Panc1 (cell line): ENCODE measurements at regions not wholly inside any gene's neighbourhood (a gene's known extent, or its start where the extent isn't known, plus 50 kb on each side); places are given as distances from the start of the nearest gene placed in this dataset.

Experiments used
- ATAC-seq: fragments of 200-7000 bp; cut with Tn5 transposase; 2 replicates; pipeline ENCODE4 v1.9.1; 2020; ENCODE audit warnings: mild to moderate bottlenecking, moderate library complexity
- BruUV-seq: library from RNA; stranded (reverse); fragments of 400-500 nt; replicated peaks from 2 replicates; lab custom pipeline; 2021; lab: Mats Ljungman, UMichigan
- CTCF ChIA-PET: fragments of 300-600 bp; sonication (Branson Sonifier 250); formaldehyde crosslinking; loops from one replicate; lab custom pipeline; 2022; ENCODE audit warnings: antibody characterized with exemption; lab: Charles Lee
- POLR2A ChIA-PET: fragments of 300-600 bp; sonication (Branson Sonifier 250); formaldehyde crosslinking; loops from one replicate; lab custom pipeline; 2022; ENCODE audit warnings: antibody characterized with exemption; lab: Charles Lee
- DNase-seq: peaks from one replicate; pipeline ENCODE4 v3.0.0-alpha.2; 2010; ENCODE audit warnings: low read depth, low spot score
- H3K27ac ChIP-seq: 2 replicates; pipeline ENCODE4 v1.5.1; 2011; ENCODE audit warnings: mild to moderate bottlenecking, low read length, inconsistent platforms
- H3K27me3 ChIP-seq: fragments of 200-500 bp; sonication (Bioruptor generic); 2 replicates; pipeline ENCODE4 v1.6.0; 2014; ENCODE audit warnings: low read length, inconsistent platforms; ENCODE audit not compliant: control insufficient read depth, insufficient read depth
- H3K36me3 ChIP-seq: fragments of 200-500 bp; sonication (Bioruptor generic); 2 replicates; pipeline ENCODE4 v1.5.1; 2014; ENCODE audit warnings: inconsistent platforms, mild to moderate bottlenecking, low read length, moderate library complexity; ENCODE audit not compliant: control insufficient read depth, insufficient read depth
- H3K4me1 ChIP-seq: 2 replicates; pipeline ENCODE4 v1.5.1; 2011; ENCODE audit warnings: inconsistent platforms, mild to moderate bottlenecking, low read length, moderate library complexity; ENCODE audit not compliant: control insufficient read depth, insufficient read depth
- H3K4me3 ChIP-seq, 2 experiments: 2 replicates each; pipeline ENCODE4 v1.5.1; 2011 to 2012; ENCODE audit warnings: low read depth in 2 of 2, low read length in 2 of 2, mild to moderate bottlenecking in 2 of 2, inconsistent platforms in 1 of 2, moderate library complexity in 1 of 2
- H3K9me3 ChIP-seq: fragments of 200-500 bp; sonication (Bioruptor generic); 2 replicates; pipeline ENCODE4 v1.5.1; 2014; ENCODE audit warnings: low read depth, mild to moderate bottlenecking, inconsistent platforms, low read length, moderate library complexity; ENCODE audit not compliant: control insufficient read depth, insufficient read depth
- POLR2AphosphoS5 ChIP-seq: IDR thresholded peaks from 2 replicates; pipeline ENCODE4 v1.6.1; 2012; ENCODE audit warnings: mild to moderate bottlenecking, low read depth, low read length, moderate library complexity
- SIN3A ChIP-seq: IDR thresholded peaks from 2 replicates; pipeline ENCODE4 v1.6.1; 2012; ENCODE audit warnings: low read depth, mild to moderate bottlenecking, low read length, moderate library complexity, borderline replicate concordance; ENCODE audit not compliant: insufficient read depth
- TCF7L2 ChIP-seq: IDR thresholded peaks from 2 replicates; pipeline ENCODE4 v1.6.1; 2011; ENCODE audit warnings: mild to moderate bottlenecking, low read depth, low read length, inconsistent platforms
- in situ Hi-C: cut with HindIII; loops from 2 replicates; pipeline ENCODE4 v1.10.0; 2016; ENCODE audit warnings: low sequenced_read_pairs, low pct_unique_long_range_greater_than_20kb
- intact Hi-C: fragments of 100-400 bp; cut with micrococcal nuclease; formaldehyde crosslinking; loops from one replicate; pipeline ENCODE4 v1.10.0; 2022; ENCODE audit not compliant: unreplicated experiment
- TF ChIP-seq, protein P1 (sequence below): fragments of 450-650 bp; IDR thresholded peaks from 2 replicates; pipeline ENCODE4 v1.5.1; 2017; ENCODE audit warnings: mild to moderate bottlenecking
- TF ChIP-seq, protein P2 (sequence below), 2 experiments: IDR thresholded peaks; 2 replicates each; pipeline ENCODE4 v1.6.1; 2011 to 2012; ENCODE audit warnings: low read depth in 2 of 2, control low read depth in 1 of 2, low read length in 1 of 2, mild to moderate bottlenecking in 1 of 2, moderate library complexity in 1 of 2; ENCODE audit not compliant: insufficient read depth in 1 of 2

DNA sequence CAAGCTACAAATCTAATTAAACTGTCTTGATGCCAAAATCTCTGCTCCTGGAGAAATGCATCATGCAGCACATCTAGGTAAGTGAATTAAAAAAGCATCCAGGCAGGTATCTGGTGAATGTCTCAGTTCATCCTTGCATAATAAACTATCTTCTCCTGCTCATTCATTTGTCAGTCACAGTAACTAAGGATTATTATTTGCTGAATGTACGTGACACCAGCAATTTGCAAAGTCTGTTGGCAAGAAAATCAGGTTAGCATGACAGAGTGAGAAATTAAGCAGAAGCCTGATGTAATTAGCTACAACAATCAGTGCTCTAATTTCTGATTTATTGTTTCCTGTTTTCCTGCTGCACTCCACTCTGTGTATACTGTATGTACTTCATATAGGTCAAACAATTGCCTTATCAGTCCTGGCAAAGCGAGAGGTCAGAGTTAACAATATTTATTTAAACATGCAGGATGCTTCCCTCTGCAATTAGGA lies 213.6 kb downstream of the FBXO8 start:
- Histone ChIP-seq H3K27me3 (no peaks in the 10 kb centered on the region), H3K4me1 (no peaks in the 10 kb centered on the region), H3K27ac (no peak overlapping the region), H3K9me3 (no peaks in the 10 kb centered on the region), H3K4me3 (no peak overlapping the region), H3K36me3 (no peaks in the 10 kb centered on the region)
- POLR2A ChIA-PET = no interaction called here
- in situ Hi-C loops (no loop called here), intact Hi-C loops (no loop called here)
- ATAC-seq = no peak
- BruUV-seq = no TSS peak
- CTCF ChIA-PET = no interaction called here
- TF ChIP-seq POLR2AphosphoS5 = no peak
- no peak for TF ChIP-seq TCF7L2
- TF ChIP-seq, protein P1, sequence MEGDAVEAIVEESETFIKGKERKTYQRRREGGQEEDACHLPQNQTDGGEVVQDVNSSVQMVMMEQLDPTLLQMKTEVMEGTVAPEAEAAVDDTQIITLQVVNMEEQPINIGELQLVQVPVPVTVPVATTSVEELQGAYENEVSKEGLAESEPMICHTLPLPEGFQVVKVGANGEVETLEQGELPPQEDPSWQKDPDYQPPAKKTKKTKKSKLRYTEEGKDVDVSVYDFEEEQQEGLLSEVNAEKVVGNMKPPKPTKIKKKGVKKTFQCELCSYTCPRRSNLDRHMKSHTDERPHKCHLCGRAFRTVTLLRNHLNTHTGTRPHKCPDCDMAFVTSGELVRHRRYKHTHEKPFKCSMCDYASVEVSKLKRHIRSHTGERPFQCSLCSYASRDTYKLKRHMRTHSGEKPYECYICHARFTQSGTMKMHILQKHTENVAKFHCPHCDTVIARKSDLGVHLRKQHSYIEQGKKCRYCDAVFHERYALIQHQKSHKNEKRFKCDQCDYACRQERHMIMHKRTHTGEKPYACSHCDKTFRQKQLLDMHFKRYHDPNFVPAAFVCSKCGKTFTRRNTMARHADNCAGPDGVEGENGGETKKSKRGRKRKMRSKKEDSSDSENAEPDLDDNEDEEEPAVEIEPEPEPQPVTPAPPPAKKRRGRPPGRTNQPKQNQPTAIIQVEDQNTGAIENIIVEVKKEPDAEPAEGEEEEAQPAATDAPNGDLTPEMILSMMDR = no peak
- DNase-seq = no peak

DNA sequence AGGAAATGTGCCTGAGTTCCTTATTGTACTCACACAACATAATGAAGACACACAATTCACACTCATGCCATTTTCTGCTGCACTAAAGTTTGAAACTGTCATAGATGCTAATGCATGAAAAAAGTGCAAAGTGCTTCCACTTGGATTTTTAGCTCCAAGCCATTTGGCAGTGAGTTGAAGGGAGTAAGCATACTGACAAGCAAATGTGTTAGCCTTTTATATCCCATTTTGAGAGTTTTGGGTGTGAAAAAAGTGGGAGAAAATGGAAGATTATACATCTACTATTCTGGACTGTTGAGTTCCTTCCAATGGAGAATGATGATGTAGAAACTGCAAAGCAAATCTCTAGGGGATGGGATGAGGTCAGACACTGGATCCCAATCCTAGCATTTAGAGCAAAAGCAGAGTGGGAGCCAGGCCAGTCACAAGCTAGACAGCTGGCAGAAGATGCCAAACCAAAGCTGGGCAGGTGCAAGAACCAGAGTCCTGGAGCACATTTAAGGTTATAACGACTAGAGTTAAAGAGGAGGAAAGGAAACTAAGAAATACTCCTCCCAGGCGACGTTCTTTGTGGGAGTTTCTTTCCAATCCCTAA lies 216.8 kb downstream of the FBXO8 start:
- in situ Hi-C loops = no loop called here
- no peak overlapping the region for H3K27ac ChIP-seq

More for the DNA sequence above, 216.8 kb downstream of the FBXO8 start:
- Histone ChIP-seq H3K9me3 (no peaks in the 10 kb centered on the region), H3K27me3 (no peaks in the 10 kb centered on the region), H3K36me3 (no peaks in the 10 kb centered on the region), H3K4me3 (no peak overlapping the region), H3K4me1 (no peaks in the 10 kb centered on the region)
- intact Hi-C loops = no loop called here
- ChIA-PET CTCF (no interaction called here), POLR2A (no interaction called here)
- no peak for TF ChIP-seq SIN3A
- TF ChIP-seq, protein P1 = no peak
- TF ChIP-seq, protein P2, sequence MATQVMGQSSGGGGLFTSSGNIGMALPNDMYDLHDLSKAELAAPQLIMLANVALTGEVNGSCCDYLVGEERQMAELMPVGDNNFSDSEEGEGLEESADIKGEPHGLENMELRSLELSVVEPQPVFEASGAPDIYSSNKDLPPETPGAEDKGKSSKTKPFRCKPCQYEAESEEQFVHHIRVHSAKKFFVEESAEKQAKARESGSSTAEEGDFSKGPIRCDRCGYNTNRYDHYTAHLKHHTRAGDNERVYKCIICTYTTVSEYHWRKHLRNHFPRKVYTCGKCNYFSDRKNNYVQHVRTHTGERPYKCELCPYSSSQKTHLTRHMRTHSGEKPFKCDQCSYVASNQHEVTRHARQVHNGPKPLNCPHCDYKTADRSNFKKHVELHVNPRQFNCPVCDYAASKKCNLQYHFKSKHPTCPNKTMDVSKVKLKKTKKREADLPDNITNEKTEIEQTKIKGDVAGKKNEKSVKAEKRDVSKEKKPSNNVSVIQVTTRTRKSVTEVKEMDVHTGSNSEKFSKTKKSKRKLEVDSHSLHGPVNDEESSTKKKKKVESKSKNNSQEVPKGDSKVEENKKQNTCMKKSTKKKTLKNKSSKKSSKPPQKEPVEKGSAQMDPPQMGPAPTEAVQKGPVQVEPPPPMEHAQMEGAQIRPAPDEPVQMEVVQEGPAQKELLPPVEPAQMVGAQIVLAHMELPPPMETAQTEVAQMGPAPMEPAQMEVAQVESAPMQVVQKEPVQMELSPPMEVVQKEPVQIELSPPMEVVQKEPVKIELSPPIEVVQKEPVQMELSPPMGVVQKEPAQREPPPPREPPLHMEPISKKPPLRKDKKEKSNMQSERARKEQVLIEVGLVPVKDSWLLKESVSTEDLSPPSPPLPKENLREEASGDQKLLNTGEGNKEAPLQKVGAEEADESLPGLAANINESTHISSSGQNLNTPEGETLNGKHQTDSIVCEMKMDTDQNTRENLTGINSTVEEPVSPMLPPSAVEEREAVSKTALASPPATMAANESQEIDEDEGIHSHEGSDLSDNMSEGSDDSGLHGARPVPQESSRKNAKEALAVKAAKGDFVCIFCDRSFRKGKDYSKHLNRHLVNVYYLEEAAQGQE (IDR thresholded peaks at IDR 0.05; ENCODE audit: insufficient read depth in 1 of 2, low read depth in 2 of 2, low read length in 1 of 2) = no peak
- no peak for TF ChIP-seq POLR2AphosphoS5
- no peak for TF ChIP-seq TCF7L2
- ATAC-seq (no peak), DNase-seq (no peak)
- no TSS peak for BruUV-seq
